Endothelial cell (in vitro differentiated cells): ENCODE measurements at regions not wholly inside any gene's neighbourhood (a gene's known extent, or its start where the extent isn't known, plus 50 kb on each side); places are given as distances from the start of the nearest gene placed in this dataset.

Experiments
- DNase-seq: peaks from one replicate; pipeline ENCODE4 v3.0.0; 2021; ENCODE audit warnings: low spot score
- H3K27ac Mint-ChIP-seq: one replicate; pipeline ENCODE4 v1.8.0; 2021; ENCODE audit warnings: mixed read lengths, inconsistent platforms; ENCODE audit not compliant: unreplicated experiment
- H3K27me3 Mint-ChIP-seq: one replicate; pipeline ENCODE4 v1.8.0; 2021; ENCODE audit warnings: mild to moderate bottlenecking, moderate library complexity, mixed read lengths, inconsistent platforms; ENCODE audit not compliant: unreplicated experiment
- H3K36me3 Mint-ChIP-seq: one replicate; pipeline ENCODE4 v1.8.0; 2021; ENCODE audit warnings: mild to moderate bottlenecking, low read depth, mixed read lengths, inconsistent platforms; ENCODE audit not compliant: unreplicated experiment
- H3K4me1 Mint-ChIP-seq: one replicate; pipeline ENCODE4 v1.8.0; 2021; ENCODE audit warnings: mild to moderate bottlenecking, mixed read lengths, inconsistent platforms; ENCODE audit not compliant: unreplicated experiment
- H3K4me3 Mint-ChIP-seq: one replicate; pipeline ENCODE4 v1.8.0; 2021; ENCODE audit warnings: mild to moderate bottlenecking, mixed read lengths, inconsistent platforms; ENCODE audit not compliant: unreplicated experiment
- H3K9me3 Mint-ChIP-seq: one replicate; pipeline ENCODE4 v1.8.0; 2021; ENCODE audit warnings: mixed read lengths, inconsistent platforms; ENCODE audit not compliant: unreplicated experiment
- CTCF ChIP-seq: fragments of 200-600 bp; sonication (generic); IDR thresholded peaks from one replicate; pipeline ENCODE4 v1.5.0; 2021; ENCODE audit warnings: antibody characterized with exemption; ENCODE audit not compliant: unreplicated experiment

GRCh38 chr14:39733741-39734140 is 301.5 kb upstream of the FBXO33 start:
- no peaks in the 10 kb centered on the region for H3K36me3 Mint-ChIP-seq
- no peaks in the 10 kb centered on the region for H3K9me3 Mint-ChIP-seq
- no peak for DNase-seq
- no peak overlapping the region for H3K27ac Mint-ChIP-seq
- no peak overlapping the region for H3K4me3 Mint-ChIP-seq
- no peak for TF ChIP-seq CTCF
- no peaks in the 10 kb centered on the region for H3K27me3 Mint-ChIP-seq
- H3K4me1 Mint-ChIP-seq = no peaks in the 10 kb centered on the region

- DNase-seq = no peak
These were observed 299.7 kb upstream of the FBXO33 start for GRCh38 chr14:39731912-39732311.

GRCh38 chr14:39726563-39726962 is 294.3 kb upstream of the FBXO33 start:
- no peak overlapping the region for H3K27ac Mint-ChIP-seq
- H3K4me3 Mint-ChIP-seq = no peak overlapping the region
- no peaks in the 10 kb centered on the region for H3K4me1 Mint-ChIP-seq
- no peak for TF ChIP-seq CTCF
- no peaks in the 10 kb centered on the region for H3K27me3 Mint-ChIP-seq
- DNase-seq = no peak
- no peaks in the 10 kb centered on the region for H3K36me3 Mint-ChIP-seq
- H3K9me3 Mint-ChIP-seq = no peaks in the 10 kb centered on the region

More at GRCh38 chr14:39731912-39732311, 299.7 kb upstream of the FBXO33 start:
- no peak overlapping the region for H3K4me3 Mint-ChIP-seq
- TF ChIP-seq CTCF = no peak
- H3K27ac Mint-ChIP-seq = no peak overlapping the region
- H3K36me3 Mint-ChIP-seq = no peaks in the 10 kb centered on the region
- no peaks in the 10 kb centered on the region for H3K4me1 Mint-ChIP-seq
- H3K9me3 Mint-ChIP-seq = no peaks in the 10 kb centered on the region
- no peaks in the 10 kb centered on the region for H3K27me3 Mint-ChIP-seq

GRCh38 chr14:39722547-39723273 is 290.5 kb upstream of the FBXO33 start:
- no peaks in the 10 kb centered on the region for H3K9me3 Mint-ChIP-seq
- H3K27me3 Mint-ChIP-seq = no peaks in the 10 kb centered on the region
- no peak for TF ChIP-seq CTCF
- no peaks in the 10 kb centered on the region for H3K4me1 Mint-ChIP-seq
- DNase-seq = no peak
- no peak overlapping the region for H3K4me3 Mint-ChIP-seq
- no peaks in the 10 kb centered on the region for H3K36me3 Mint-ChIP-seq
- H3K27ac Mint-ChIP-seq = no peak overlapping the region

GRCh38 chr14:39716987-39717570 is 284.8 kb upstream of the FBXO33 start:
- H3K9me3 Mint-ChIP-seq = no peaks in the 10 kb centered on the region
- DNase-seq = no peak
- no peaks in the 10 kb centered on the region for H3K4me1 Mint-ChIP-seq
- H3K27me3 Mint-ChIP-seq = no peaks in the 10 kb centered on the region
- no peaks in the 10 kb centered on the region for H3K36me3 Mint-ChIP-seq
- no peak overlapping the region for H3K27ac Mint-ChIP-seq
- no peak overlapping the region for H3K4me3 Mint-ChIP-seq
- no peak for TF ChIP-seq CTCF
